Vagina (tissue), 2 donors: ENCODE measurements at regions not wholly inside any gene's neighbourhood (a gene's known extent, or its start where the extent isn't known, plus 50 kb on each side); places are given as distances from the start of the nearest gene placed in this dataset.

ENCODE experiments used
- POLR2A ChIP-seq, 2 donors: fragments of 450-650 bp; IDR thresholded peaks; one replicate each; pipeline ENCODE4 v1.6.1; 2017; ENCODE audit warnings: antibody characterized with exemption in 2 of 2, mild to moderate bottlenecking in 2 of 2, moderate library complexity in 2 of 2
- TF ChIP-seq, protein P1 (sequence below), 3 experiments: fragments of 450-650 bp in 2 of 3; fragments of 200-600 bp in 1 of 3; sonication (generic) in 1 of 3; IDR thresholded peaks; one replicate each; pipeline ENCODE4 v1.5.1; 2017 to 2019; ENCODE audit warnings: antibody characterized with exemption in 3 of 3, mild to moderate bottlenecking in 2 of 3, moderate library complexity in 2 of 3

DNA sequence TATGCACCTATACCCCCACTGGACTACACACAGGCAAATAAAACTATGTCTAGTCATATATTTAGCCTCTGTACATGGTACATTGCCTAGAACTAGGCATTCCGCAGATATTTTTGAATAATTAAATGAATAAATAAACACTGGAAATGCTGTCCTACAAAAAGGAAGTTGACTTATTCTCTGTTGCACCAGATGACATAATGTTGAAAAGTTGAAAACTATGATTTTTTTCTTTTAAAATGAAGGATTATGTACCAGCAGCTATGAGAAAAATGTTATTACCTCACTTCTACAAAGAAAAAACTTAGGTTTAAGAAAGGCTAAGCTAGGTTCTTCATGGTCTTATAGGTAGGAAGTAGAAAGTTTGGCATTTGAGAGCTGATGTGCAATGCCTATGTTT lies 856.6 kb downstream of the METTL15 start:
- TF ChIP-seq, protein P1, sequence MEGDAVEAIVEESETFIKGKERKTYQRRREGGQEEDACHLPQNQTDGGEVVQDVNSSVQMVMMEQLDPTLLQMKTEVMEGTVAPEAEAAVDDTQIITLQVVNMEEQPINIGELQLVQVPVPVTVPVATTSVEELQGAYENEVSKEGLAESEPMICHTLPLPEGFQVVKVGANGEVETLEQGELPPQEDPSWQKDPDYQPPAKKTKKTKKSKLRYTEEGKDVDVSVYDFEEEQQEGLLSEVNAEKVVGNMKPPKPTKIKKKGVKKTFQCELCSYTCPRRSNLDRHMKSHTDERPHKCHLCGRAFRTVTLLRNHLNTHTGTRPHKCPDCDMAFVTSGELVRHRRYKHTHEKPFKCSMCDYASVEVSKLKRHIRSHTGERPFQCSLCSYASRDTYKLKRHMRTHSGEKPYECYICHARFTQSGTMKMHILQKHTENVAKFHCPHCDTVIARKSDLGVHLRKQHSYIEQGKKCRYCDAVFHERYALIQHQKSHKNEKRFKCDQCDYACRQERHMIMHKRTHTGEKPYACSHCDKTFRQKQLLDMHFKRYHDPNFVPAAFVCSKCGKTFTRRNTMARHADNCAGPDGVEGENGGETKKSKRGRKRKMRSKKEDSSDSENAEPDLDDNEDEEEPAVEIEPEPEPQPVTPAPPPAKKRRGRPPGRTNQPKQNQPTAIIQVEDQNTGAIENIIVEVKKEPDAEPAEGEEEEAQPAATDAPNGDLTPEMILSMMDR (IDR thresholded peaks at IDR 0.05) = no peak
- TF ChIP-seq POLR2A (IDR thresholded peaks at IDR 0.05) = no peak
